Small intestine (tissue), 7 donors: ENCODE measurements at regions not wholly inside any gene's neighbourhood (a gene's known extent, or its start where the extent isn't known, plus 50 kb on each side); places are given as distances from the start of the nearest gene placed in this dataset.

Experiments
- DNase-seq, 2 donors: peaks; one replicate each; pipeline versions ENCODE4 v3.0.0 to v3.0.0-alpha.2; 2013
- FAIRE-seq: peaks from 2 replicates; lab custom pipeline; 2012; peaks lifted over from hg19 to GRCh38; lab: Jason Lieb, UNC
- H3K27ac ChIP-seq, 3 donors: one replicate each; pipeline ENCODE4 v1.5.1; 2013; ENCODE audit warnings: low read length in 2 of 3, mild to moderate bottlenecking in 2 of 3, control low read depth in 1 of 3, inconsistent platforms in 1 of 3, low read depth in 1 of 3, moderate library complexity in 1 of 3
- H3K27me3 ChIP-seq, 3 donors: one replicate each; pipeline ENCODE4 v1.6.1; 2013; ENCODE audit warnings: low read length in 3 of 3, inconsistent platforms in 1 of 3; ENCODE audit not compliant: control insufficient read depth in 3 of 3, insufficient read depth in 3 of 3
- H3K36me3 ChIP-seq, 3 donors: one replicate each; pipeline ENCODE4 v1.6.1; 2013; ENCODE audit warnings: low read length in 3 of 3, inconsistent platforms in 1 of 3, low read depth in 1 of 3, mild to moderate bottlenecking in 1 of 3, moderate library complexity in 1 of 3; ENCODE audit not compliant: control insufficient read depth in 3 of 3, insufficient read depth in 2 of 3
- H3K4me1 ChIP-seq, 3 donors: one replicate each; pipeline ENCODE4 v1.6.1; 2013; ENCODE audit warnings: low read length in 2 of 3, inconsistent platforms in 1 of 3, low read depth in 1 of 3, mild to moderate bottlenecking in 1 of 3, moderate library complexity in 1 of 3; ENCODE audit not compliant: control insufficient read depth in 3 of 3, insufficient read depth in 2 of 3
- H3K4me3 ChIP-seq, 3 donors: one replicate each; pipeline ENCODE4 v1.5.1; 2013; ENCODE audit warnings: low read length in 3 of 3, control low read depth in 1 of 3, inconsistent platforms in 1 of 3, low read depth in 1 of 3, mild to moderate bottlenecking in 1 of 3, moderate library complexity in 1 of 3
- H3K9me3 ChIP-seq, 2 donors: one replicate each; pipeline ENCODE4 v1.6.1; 2013; ENCODE audit warnings: low read depth in 1 of 2, low read length in 1 of 2; ENCODE audit not compliant: control insufficient read depth in 2 of 2, insufficient read depth in 1 of 2
- WGBS, 3 donors: extraction: QIAGEN DNeasy Blood & Tissue Kit; methylation state at CpG; one replicate each; pipeline ENCODE4 v1.1.7; 2013; 5-methylcytosine and 5-hydroxymethylcytosine counted together
- donor health status: healthy with polysubstance abuse.
- donor health status: control.
- donor health status: control.
- donor health status: Bipolar disorder and iron deficiency.
- donor health status: healthy.

- Histone ChIP-seq H3K4me1 (peaks cover 0 to 26% (median 0%) of the 10 kb centered on the region in 3 donors), H3K4me3 (no peak overlapping the region), H3K27ac (peak overlapping the region in 1 of 3 donors; percentile 10), H3K27me3 (no peaks in the 10 kb centered on the region), H3K9me3 (peaks cover 0 to 4% of the 10 kb centered on the region in 2 donors), H3K36me3 (no peaks in the 10 kb centered on the region)
- DNase-seq (peak in 1 of 2 donors; percentile 4), FAIRE-seq (no peak)
- 43 to 60% (median 43%) methylated on average over 6 of the region's 6 CpGs for WGBS, 3 donors
Measured at GRCh38 chr9:88746029-88746742, 211.2 kb downstream of the NXNL2 start.

DNA sequence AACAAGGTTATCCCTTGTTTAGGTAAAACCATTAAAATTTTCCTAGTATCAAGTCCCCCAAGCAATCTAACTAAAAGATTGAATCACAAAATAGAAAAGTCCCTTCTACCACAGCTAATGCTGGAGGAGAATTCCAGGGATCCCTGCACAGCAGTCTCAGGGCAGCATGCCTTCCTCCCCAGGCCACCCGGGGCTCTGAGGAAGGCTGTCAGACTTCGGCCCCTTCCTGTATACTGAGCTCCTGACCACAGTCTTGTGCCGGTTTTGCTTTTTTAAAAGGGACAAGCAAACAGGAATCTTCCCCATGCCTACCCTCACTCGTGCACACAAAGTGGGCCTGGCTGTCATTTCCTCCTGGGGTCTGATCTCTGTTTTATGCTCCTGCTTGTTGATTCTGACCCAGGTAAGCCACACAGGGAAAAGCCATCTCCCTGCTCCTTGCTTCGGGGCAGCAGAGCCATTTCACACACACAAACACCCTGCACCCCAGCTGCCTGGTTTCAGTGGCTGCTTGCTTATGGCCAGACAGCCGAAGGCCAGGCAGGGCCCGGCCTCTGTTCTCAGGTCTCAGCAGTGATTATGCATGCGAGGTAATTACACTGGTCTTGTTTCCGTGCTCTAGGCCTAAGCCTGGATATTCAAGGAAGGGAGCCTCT lies 211.9 kb downstream of the NXNL2 start:
- H3K27ac ChIP-seq: peak overlapping the region; percentile 10 to 53 (median 17)
- H3K4me3 ChIP-seq: no peak overlapping the region
- H3K4me1 ChIP-seq: peaks cover 0 to 26% (median 0%) of the 10 kb centered on the region in 3 donors
- H3K27me3 ChIP-seq: no peaks in the 10 kb centered on the region
- FAIRE-seq (no peak), DNase-seq (no peak)
- 58 to 72% (median 60%) methylated on average over 9 of the region's 9 CpGs for WGBS, 3 donors
- no peaks in the 10 kb centered on the region for H3K36me3 ChIP-seq
- peaks cover 0 to 7% of the 10 kb centered on the region in 2 donors for H3K9me3 ChIP-seq

DNA sequence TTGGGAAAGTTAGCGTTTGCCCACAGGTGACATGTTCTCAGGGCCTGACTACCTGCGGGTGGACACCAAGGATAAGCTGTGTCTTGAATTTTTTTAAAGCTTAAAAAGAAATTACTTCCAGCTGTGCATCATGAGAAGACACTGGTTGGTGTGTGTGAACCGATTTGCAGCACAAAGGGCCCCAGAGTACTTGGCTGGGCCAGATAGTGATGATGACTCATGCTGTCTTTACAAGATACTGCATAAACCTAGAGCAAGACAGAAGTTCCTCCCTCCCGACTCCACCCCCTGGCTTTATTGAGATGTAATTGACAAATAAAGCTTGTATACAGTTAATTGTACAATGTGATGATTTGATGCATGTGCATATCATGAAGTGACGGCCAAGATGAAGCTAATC lies 212.8 kb downstream of the NXNL2 start:
- no peaks in the 10 kb centered on the region for H3K27me3 ChIP-seq
- FAIRE-seq: no peak
- 50 to 52% (median 51%) methylated on average over 5 of the region's 5 CpGs for WGBS, 3 donors

DNA sequence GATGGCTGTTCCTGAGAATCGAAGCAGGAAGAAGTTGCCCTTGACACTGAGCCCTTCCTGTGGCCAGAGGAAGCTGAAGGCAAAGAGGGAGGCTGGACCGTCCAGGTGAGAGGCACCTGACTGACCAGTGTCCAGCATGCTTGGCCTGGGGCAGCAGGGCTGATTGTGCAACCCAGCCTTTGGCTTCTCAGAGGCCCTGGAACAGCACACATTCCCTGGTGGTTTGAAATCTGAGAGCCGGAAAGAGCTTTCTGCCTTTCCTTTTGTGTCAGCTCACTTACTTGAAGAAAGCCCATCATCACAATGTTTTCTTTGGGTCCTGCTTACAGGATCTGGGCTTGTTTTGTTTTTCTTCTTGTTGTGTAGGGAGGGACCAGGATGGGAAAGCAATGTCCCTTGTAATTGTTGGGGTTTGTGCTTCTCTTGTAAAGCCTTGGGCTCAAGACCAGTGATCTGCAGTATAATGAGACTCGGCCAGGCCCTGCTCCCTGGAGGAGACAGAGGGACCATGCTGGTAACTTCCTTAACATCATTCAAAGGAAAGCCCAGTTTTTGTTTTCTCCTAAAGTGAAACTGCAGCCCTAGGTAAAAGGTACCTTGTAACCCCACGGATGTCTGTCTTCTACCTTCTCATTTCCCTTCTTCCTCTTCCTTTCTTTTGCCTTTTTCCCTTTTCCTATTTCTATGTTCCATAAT lies 213.7 kb downstream of the NXNL2 start:
- Histone ChIP-seq H3K36me3 (no peaks in the 10 kb centered on the region), H3K9me3 (peaks cover 0 to 7% of the 10 kb centered on the region in 2 donors), H3K4me1 (peaks cover 0 to 26% (median 0%) of the 10 kb centered on the region in 3 donors), H3K27me3 (no peaks in the 10 kb centered on the region), H3K4me3 (no peak overlapping the region), H3K27ac (peak overlapping the region in 1 of 3 donors; percentile 6)
- FAIRE-seq (no peak), DNase-seq (peak in 1 of 2 donors; percentile 15)
- 69 to 83% (median 82%) methylated on average over 5 of the region's 5 CpGs for WGBS, 3 donors

More for the DNA sequence above, 212.8 kb downstream of the NXNL2 start:
- Histone ChIP-seq H3K4me3 (no peak overlapping the region), H3K27ac (no peak overlapping the region), H3K36me3 (no peaks in the 10 kb centered on the region), H3K9me3 (peaks cover 0 to 7% of the 10 kb centered on the region in 2 donors), H3K4me1 (peaks cover 0 to 26% (median 0%) of the 10 kb centered on the region in 3 donors)
- DNase-seq: peak in 1 of 2 donors; percentile 32

GRCh38 chr9:88749420-88749819 lies 214.4 kb downstream of the NXNL2 start:
- H3K4me3 ChIP-seq: no peak overlapping the region
- WGBS, 3 donors: 46 to 67% (median 55%) methylated on average over 2 of the region's 2 CpGs
- DNase-seq (no peak), FAIRE-seq (no peak)
- no peaks in the 10 kb centered on the region for H3K27me3 ChIP-seq
- H3K27ac ChIP-seq: no peak overlapping the region
- H3K4me1 ChIP-seq: peaks cover 0 to 26% (median 0%) of the 10 kb centered on the region in 3 donors
- no peaks in the 10 kb centered on the region for H3K36me3 ChIP-seq
- H3K9me3 ChIP-seq: peaks cover 0 to 7% of the 10 kb centered on the region in 2 donors

DNA sequence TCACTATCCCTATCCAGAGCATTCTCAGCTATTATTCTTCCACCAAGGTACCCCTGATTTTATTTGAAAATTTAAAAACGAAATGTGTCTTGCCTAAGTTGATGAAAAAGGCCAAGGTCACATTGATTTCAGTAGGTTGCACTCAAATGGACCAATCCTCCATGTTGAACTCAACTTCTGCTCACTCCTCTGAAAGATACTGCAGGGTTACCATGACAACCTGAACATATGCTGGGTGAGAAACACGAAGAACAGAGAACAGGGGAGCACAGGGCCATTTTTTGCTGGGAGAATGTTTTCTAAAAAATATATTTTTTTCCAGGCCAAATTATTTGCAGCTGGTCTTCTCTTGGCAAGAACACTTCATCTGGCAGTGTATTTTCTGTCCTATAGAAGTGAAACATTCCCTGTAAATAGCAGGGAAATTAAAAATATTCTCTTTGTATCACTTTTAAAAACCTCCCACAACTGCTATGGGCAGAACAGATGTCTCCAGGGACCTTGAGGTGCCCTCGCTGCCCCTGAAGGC lies 215.9 kb downstream of the NXNL2 start:
- Histone ChIP-seq H3K4me1 (peaks cover 0 to 23% (median 0%) of the 10 kb centered on the region in 3 donors), H3K27me3 (no peaks in the 10 kb centered on the region), H3K27ac (no peak overlapping the region), H3K36me3 (no peaks in the 10 kb centered on the region), H3K4me3 (no peak overlapping the region), H3K9me3 (peaks cover 0 to 7% of the 10 kb centered on the region in 2 donors)
- DNase-seq (no peak), FAIRE-seq (no peak)
- WGBS, 3 donors: 58 to 74% (median 66%) methylated on average over 3 of the region's 3 CpGs

DNA sequence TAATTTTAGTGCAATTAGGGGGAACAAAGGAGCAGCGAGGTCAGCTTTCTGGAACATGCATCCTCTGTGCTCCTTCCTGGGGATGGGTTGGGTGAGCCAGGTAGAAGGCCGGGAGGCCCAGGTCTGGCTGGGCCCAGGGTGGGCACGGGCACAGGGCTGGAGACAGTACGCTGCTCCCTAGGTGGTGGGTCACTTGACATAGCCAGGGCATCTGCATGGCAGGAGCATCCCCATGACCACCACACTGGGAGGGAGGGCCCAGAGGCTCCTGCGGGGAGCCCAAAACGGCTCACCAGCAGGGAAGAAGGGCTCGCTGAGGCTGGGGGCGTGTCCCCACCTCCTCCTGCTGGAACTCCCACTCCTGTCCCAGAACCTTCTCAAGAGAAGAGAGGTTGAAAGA lies 216.8 kb downstream of the NXNL2 start:
- Histone ChIP-seq H3K36me3 (no peaks in the 10 kb centered on the region), H3K27ac (no peak overlapping the region), H3K4me1 (peaks cover 0 to 15% (median 0%) of the 10 kb centered on the region in 3 donors), H3K27me3 (no peaks in the 10 kb centered on the region), H3K9me3 (peaks cover 0 to 7% of the 10 kb centered on the region in 2 donors), H3K4me3 (no peak overlapping the region)
- DNase-seq: no peak
- FAIRE-seq: no peak
- WGBS, 3 donors: 82 to 84% (median 83%) methylated on average over 8 of the region's 8 CpGs
